Duodenal mucosa (tissue), 2 donors: ENCODE measurements at regions not wholly inside any gene's neighbourhood (a gene's known extent, or its start where the extent isn't known, plus 50 kb on each side); places are given as distances from the start of the nearest gene placed in this dataset.

Experiments
- H3K27ac ChIP-seq: one replicate; pipeline ENCODE4 v1.7.0; 2013; ENCODE audit warnings: low read depth, low read length
- H3K27me3 ChIP-seq, 2 donors: one replicate each; pipeline ENCODE4 v1.7.0; 2013; ENCODE audit warnings: low read length in 2 of 2, control low read depth in 1 of 2; ENCODE audit not compliant: insufficient read depth in 2 of 2, control insufficient read depth in 1 of 2
- H3K36me3 ChIP-seq, 2 donors: one replicate each; pipeline ENCODE4 v1.7.0; 2013; ENCODE audit warnings: low read length in 2 of 2, control low read depth in 1 of 2; ENCODE audit not compliant: insufficient read depth in 2 of 2, control insufficient read depth in 1 of 2
- H3K4me1 ChIP-seq, 2 donors: one replicate each; pipeline ENCODE4 v1.7.0; 2013; ENCODE audit warnings: low read length in 2 of 2, control low read depth in 1 of 2; ENCODE audit not compliant: insufficient read depth in 2 of 2, control insufficient read depth in 1 of 2
- H3K4me3 ChIP-seq, 2 donors: one replicate each; pipeline ENCODE4 v1.7.0; 2013; ENCODE audit warnings: low read length in 2 of 2, low read depth in 1 of 2
- H3K9ac ChIP-seq, 2 donors: one replicate each; pipeline ENCODE4 v1.7.0; 2013; ENCODE audit warnings: low read length in 2 of 2, low read depth in 1 of 2
- H3K9me3 ChIP-seq, 2 donors: one replicate each; pipeline ENCODE4 v1.7.0; 2013; ENCODE audit warnings: low read length in 2 of 2, control low read depth in 1 of 2; ENCODE audit not compliant: control insufficient read depth in 1 of 2

DNA sequence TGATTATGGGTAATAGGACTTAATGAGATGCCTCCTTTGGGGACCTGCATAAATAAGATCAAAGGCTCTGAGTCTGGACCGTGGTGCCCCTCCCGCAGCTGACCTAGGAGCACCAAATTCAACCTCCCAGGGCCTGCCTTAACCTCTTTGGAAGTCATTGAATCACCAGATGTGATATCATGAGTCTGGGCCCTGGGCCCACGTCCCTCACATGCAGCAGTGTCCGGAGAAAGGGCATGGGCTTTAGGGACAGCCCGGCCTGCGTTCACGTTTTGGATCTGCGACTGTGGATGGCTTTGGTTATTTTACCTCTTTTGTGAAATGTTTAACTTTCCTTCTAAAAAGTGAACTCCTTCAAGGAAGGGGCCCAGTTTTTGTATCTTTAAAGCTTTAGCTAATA is 220.0 kb upstream of the KLF6 start:
- Histone ChIP-seq H3K27me3 (no peaks in the 10 kb centered on the region), H3K9me3 (no peaks in the 10 kb centered on the region), H3K4me1 (no peaks in the 10 kb centered on the region), H3K9ac (no peak overlapping the region), H3K36me3 (no peaks in the 10 kb centered on the region), H3K4me3 (no peak overlapping the region), H3K27ac (no peak overlapping the region)

- Histone ChIP-seq H3K27me3 (no peaks in the 10 kb centered on the region), H3K27ac (no peak overlapping the region), H3K9ac (no peak overlapping the region), H3K9me3 (no peaks in the 10 kb centered on the region), H3K4me1 (no peaks in the 10 kb centered on the region), H3K36me3 (no peaks in the 10 kb centered on the region), H3K4me3 (no peak overlapping the region)
Observed at GRCh38 chr10:4004144-4004543, 219.1 kb upstream of the KLF6 start.

DNA sequence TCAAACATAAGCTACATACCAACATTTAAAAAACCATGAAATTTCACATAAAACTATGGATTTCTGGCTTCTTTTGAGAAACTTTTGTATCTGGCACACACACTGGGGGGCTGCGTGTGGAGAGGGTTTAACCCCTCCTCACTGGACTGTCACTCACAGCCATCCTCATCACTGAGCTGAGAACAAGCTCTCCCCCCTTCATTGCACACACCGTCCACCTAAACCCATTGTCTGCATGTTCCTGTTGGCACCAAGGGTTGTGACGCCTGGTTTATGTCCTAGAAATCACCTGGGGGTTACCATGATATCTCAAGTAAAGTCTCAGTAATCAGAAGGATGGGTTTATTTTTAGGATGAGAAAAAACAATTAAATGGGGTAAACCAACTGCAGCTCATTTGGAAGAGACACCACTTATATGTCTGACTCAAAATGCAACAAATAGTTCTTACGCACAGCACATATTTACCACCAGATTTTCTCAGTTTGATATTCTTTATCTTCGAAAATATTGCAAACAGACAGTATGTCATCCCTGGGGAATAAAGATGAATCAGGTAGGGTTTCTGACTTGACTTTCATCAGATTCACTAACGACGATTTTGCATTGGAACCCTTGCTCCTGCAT is 218.5 kb upstream of the KLF6 start:
- no peaks in the 10 kb centered on the region for H3K9me3 ChIP-seq
- no peak overlapping the region for H3K9ac ChIP-seq
- no peak overlapping the region for H3K4me3 ChIP-seq
- H3K4me1 ChIP-seq: no peaks in the 10 kb centered on the region
- H3K27ac ChIP-seq: no peak overlapping the region
- no peaks in the 10 kb centered on the region for H3K27me3 ChIP-seq
- H3K36me3 ChIP-seq: no peaks in the 10 kb centered on the region

DNA sequence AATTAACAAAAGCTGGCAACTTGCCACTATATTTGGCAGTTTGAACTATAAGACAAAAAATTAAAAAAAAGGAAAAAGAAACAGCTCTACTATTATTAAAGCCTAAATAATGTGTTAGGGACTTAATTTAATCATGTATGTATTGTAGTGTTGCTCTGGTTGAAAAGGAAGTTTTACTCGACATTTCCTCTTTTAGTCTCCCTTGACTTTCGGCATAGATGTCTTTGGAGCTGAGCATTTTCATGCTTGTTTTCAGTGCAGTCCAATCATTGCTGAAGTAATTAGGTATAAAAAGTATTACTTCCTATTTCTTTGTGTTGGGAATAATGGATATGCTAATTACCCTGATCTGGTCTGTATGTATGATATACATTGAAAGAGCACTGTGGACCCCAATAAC is 216.8 kb upstream of the KLF6 start:
- H3K9ac ChIP-seq: no peak overlapping the region
- H3K27me3 ChIP-seq: no peaks in the 10 kb centered on the region
- no peaks in the 10 kb centered on the region for H3K4me1 ChIP-seq
- H3K27ac ChIP-seq: no peak overlapping the region
- no peak overlapping the region for H3K4me3 ChIP-seq
- no peaks in the 10 kb centered on the region for H3K9me3 ChIP-seq
- no peaks in the 10 kb centered on the region for H3K36me3 ChIP-seq

- H3K4me1 ChIP-seq: no peaks in the 10 kb centered on the region
- no peak overlapping the region for H3K4me3 ChIP-seq
- H3K9me3 ChIP-seq: no peaks in the 10 kb centered on the region
- no peaks in the 10 kb centered on the region for H3K36me3 ChIP-seq
- no peaks in the 10 kb centered on the region for H3K27me3 ChIP-seq
- H3K9ac ChIP-seq: no peak overlapping the region
- H3K27ac ChIP-seq: no peak overlapping the region
Observed at GRCh38 chr10:3999642-4000041, 214.6 kb upstream of the KLF6 start.

DNA sequence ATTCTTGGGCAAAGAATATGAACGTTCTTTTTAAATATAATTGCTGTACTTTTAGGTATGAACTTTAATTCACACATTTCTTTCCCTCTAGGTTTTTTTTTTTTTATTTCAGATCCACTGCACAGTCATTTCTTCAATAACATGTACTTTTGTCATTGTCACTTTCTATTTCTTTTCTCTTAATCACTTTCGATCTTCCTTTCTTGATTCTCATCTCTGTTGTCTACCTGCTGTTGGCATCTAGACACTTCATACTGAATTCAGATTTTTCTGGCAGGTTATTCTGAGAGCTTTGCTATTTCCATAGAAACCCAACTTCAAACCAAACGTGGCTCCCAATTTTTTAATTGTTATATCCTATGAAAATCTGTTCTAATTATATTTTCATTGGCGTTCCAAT is 211.7 kb upstream of the KLF6 start:
- H3K4me1 ChIP-seq: no peaks in the 10 kb centered on the region
- H3K9me3 ChIP-seq: no peaks in the 10 kb centered on the region
- no peak overlapping the region for H3K4me3 ChIP-seq
- no peaks in the 10 kb centered on the region for H3K36me3 ChIP-seq
- H3K9ac ChIP-seq: no peak overlapping the region
- no peaks in the 10 kb centered on the region for H3K27me3 ChIP-seq
- H3K27ac ChIP-seq: no peak overlapping the region

GRCh38 chr10:3995302-3996210 is 210.5 kb upstream of the KLF6 start:
- Histone ChIP-seq H3K4me3 (no peak overlapping the region), H3K9me3 (no peaks in the 10 kb centered on the region), H3K27ac (no peak overlapping the region), H3K27me3 (no peaks in the 10 kb centered on the region), H3K9ac (no peak overlapping the region), H3K36me3 (no peaks in the 10 kb centered on the region), H3K4me1 (no peaks in the 10 kb centered on the region)

DNA sequence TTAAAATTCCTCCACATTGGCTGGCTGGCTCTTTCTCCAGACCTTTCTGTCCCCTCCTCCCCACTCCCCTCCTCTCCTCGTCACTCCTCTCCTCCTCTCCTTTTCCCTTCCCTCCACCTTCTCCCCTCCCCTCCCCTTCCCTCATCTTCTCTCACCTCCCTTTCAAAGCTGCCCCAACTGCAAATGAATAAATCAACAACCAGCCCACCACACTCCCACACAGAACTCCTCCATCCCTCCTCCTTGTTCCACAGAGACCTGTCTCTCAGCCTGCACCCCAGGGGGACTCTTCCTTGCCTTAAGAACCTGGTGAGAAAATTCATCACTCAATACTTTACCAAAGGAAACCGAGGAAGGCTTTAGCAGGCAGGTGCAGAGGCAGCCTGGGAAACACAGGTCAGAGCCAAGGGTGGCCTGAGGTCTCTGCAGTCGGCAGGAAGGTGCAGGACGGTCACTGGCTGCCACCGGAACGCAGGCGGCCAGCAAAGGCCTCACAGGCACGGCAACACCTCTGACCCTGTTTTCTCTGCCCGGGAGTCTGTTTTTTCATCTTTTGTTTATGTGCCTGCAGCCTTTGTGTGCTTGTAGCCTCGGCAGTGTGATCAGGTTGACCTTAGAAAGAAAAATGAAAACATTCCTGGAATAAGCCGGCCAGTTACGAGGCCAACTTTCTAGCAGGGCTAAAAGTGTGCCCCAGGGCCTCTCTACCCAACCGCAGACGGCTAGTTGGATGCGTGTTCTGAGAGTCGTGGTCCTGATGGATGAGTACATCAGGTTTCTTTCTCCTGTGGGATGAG is 207.6 kb upstream of the KLF6 start:
- Histone ChIP-seq H3K27me3 (no peaks in the 10 kb centered on the region), H3K4me1 (peaks cover 0 to 4% of the 10 kb centered on the region in 2 donors), H3K9ac (no peak overlapping the region), H3K9me3 (no peaks in the 10 kb centered on the region), H3K4me3 (no peak overlapping the region), H3K36me3 (no peaks in the 10 kb centered on the region), H3K27ac (no peak overlapping the region)

- Histone ChIP-seq H3K4me3 (no peak overlapping the region), H3K9me3 (no peaks in the 10 kb centered on the region), H3K27ac (no peak overlapping the region)
Observed at GRCh38 chr10:3990307-3990706, 205.3 kb upstream of the KLF6 start.

More at GRCh38 chr10:3990307-3990706, 205.3 kb upstream of the KLF6 start:
- H3K4me1 ChIP-seq: peaks cover 0 to 5% of the 10 kb centered on the region in 2 donors
- no peaks in the 10 kb centered on the region for H3K36me3 ChIP-seq
- no peaks in the 10 kb centered on the region for H3K27me3 ChIP-seq
- H3K9ac ChIP-seq: no peak overlapping the region
